ENCODE measurements at regions not wholly inside any gene's neighbourhood (a gene's known extent, or its start where the extent isn't known, plus 50 kb on each side); places are given as distances from the start of the nearest gene placed in this dataset.

- no peak for DNase-seq (ENCODE audit: low read depth in 3 of 3)
Measured at GRCh38 chr16:66265556-66266141, 100.8 kb upstream of the CDH5 start.

- no peak for DNase-seq (ENCODE audit: low read depth in 3 of 3)
Measured at GRCh38 chr16:66265048-66265415, 101.5 kb upstream of the CDH5 start.

- DNase-seq (ENCODE audit: low read depth in 3 of 3), result no peak
Measured at GRCh38 chr16:66264311-66265047, 102.0 kb upstream of the CDH5 start.

GRCh38 chr16:66263973-66264310 is 102.5 kb upstream of the CDH5 start:
- DNase-seq (ENCODE audit: low read depth in 3 of 3), result no peak

GRCh38 chr16:66263168-66263972 is 103.1 kb upstream of the CDH5 start:
- no peak for DNase-seq (ENCODE audit: low read depth in 3 of 3)

- no peak for DNase-seq (ENCODE audit: low read depth in 3 of 3)
Measured at GRCh38 chr16:66262253-66263167, 104.0 kb upstream of the CDH5 start.

GRCh38 chr16:66261826-66262225 is 104.7 kb upstream of the CDH5 start:
- DNase-seq (ENCODE audit: low read depth in 3 of 3), result no peak

- no peak for DNase-seq (ENCODE audit: low read depth in 3 of 3)
Measured at GRCh38 chr16:66260522-66261254, 105.8 kb upstream of the CDH5 start.

GRCh38 chr16:66258916-66259845 is 107.3 kb upstream of the CDH5 start:
- no peak for DNase-seq (ENCODE audit: low read depth in 3 of 3)

GRCh38 chr16:66256919-66257318 is 109.6 kb upstream of the CDH5 start:
- DNase-seq (ENCODE audit: low read depth in 3 of 3), result no peak

- no peak for DNase-seq (ENCODE audit: low read depth in 3 of 3)
Measured at GRCh38 chr16:66255647-66256046, 110.8 kb upstream of the CDH5 start.

GRCh38 chr16:66254751-66255150 is 111.7 kb upstream of the CDH5 start:
- DNase-seq (ENCODE audit: low read depth in 3 of 3), result no peak

- no peak for DNase-seq (ENCODE audit: low read depth in 3 of 3)
Measured at GRCh38 chr16:66254106-66254505, 112.4 kb upstream of the CDH5 start.

- DNase-seq (ENCODE audit: low read depth in 3 of 3), result no peak
Measured at GRCh38 chr16:66251476-66252160, 114.9 kb upstream of the CDH5 start.

- DNase-seq (ENCODE audit: low read depth in 3 of 3), result no peak
Measured at GRCh38 chr16:66250686-66251431, 115.6 kb upstream of the CDH5 start.

GRCh38 chr16:66247516-66248481 is 118.7 kb upstream of the CDH5 start:
- no peak for DNase-seq (ENCODE audit: low read depth in 3 of 3)

GRCh38 chr16:66245868-66246267 is 120.6 kb upstream of the CDH5 start:
- DNase-seq (ENCODE audit: low read depth in 3 of 3), result no peak

- no peak for DNase-seq (ENCODE audit: low read depth in 3 of 3)
Measured at GRCh38 chr16:66245072-66245471, 121.4 kb upstream of the CDH5 start.

Data from stimulated activated CD4-positive, alpha-beta T cell treated with anti-CD3 and anti-CD28 coated beads, TNF-alpha, amount 100 ng/mL, for 48 hours (primary cell).